ENCODE measurements at regions not wholly inside any gene's neighbourhood (a gene's known extent, or its start where the extent isn't known, plus 50 kb on each side); places are given as distances from the start of the nearest gene placed in this dataset.

GRCh38 chr11:44382656-44383240 is 72.8 kb upstream of the ALX4 start:
- Histone ChIP-seq H3K9me3 (ENCODE audit: low read length) (no peaks in the 10 kb centered on the region), H3K4me3 (replicated peaks in 1 of 3; ENCODE audit: insufficient read depth in 1 of 3, low read depth in 2 of 3, low read length in 3 of 3) (no peak overlapping the region), H4K20me1 (ENCODE audit: insufficient read depth, low read length) (no peaks in the 10 kb centered on the region), H3K79me2 (ENCODE audit: insufficient read depth, low read length) (no peaks in the 10 kb centered on the region), H3K4me1 (ENCODE audit: insufficient read depth, low read length) (no peaks in the 10 kb centered on the region), H3K27ac (ENCODE audit: extremely low read length, insufficient read depth, low read length) (no peak overlapping the region), H2AFZ (ENCODE audit: low read length) (no peak overlapping the region), H3K4me2 (ENCODE audit: low read depth, low read length) (no peak overlapping the region), H3K27me3 (ENCODE audit: control insufficient read depth in 1 of 2, insufficient read depth in 2 of 2, low read length in 2 of 2) (peaks cover 0 to 30% of the 10 kb centered on the region in 2 experiments; a peak in 2 of 5 replicates), H3K36me3 (replicated peaks in 1 of 2; ENCODE audit: control insufficient read depth in 1 of 2, insufficient read depth in 2 of 2, low read length in 2 of 2) (no peaks in the 10 kb centered on the region), H3K9ac (ENCODE audit: insufficient read depth, low read depth, low read length) (no peak overlapping the region)
- intact Hi-C loops (cut with micrococcal nuclease; ENCODE audit: unreplicated experiment) (no loop called here), in situ Hi-C loops (cut with HindIII; ENCODE audit: extremely low pct_ligation_motif_present, low pct_unique_long_range_greater_than_20kb) (no loop called here)
- ChIA-PET POLR2A (no interaction called here), CTCF (ENCODE audit: low intra/inter-chr PET ratio, low total read pairs) (no interaction called here)
- 2% methylated on average over 6 of the region's 6 CpGs for WGBS (ENCODE audit: low lambda C conversion rate)
- FAIRE-seq = no peak
- no peak for TF ChIP-seq BCLAF1 (IDR thresholded peaks at IDR 0.05)
- TF ChIP-seq KLF13 (CRISPR knock-in tag; IDR thresholded peaks at IDR 0.05) = no peak
- no peak for TF ChIP-seq ZFY (CRISPR knock-in tag; IDR thresholded peaks at IDR 0.05)
- TF ChIP-seq ZNF276 (CRISPR knock-in tag; IDR thresholded peaks at IDR 0.05; ENCODE audit: low read depth) = no peak
- no peak for TF ChIP-seq HBP1 (CRISPR knock-in tag; IDR thresholded peaks at IDR 0.05; ENCODE audit: low read depth)
- no peak for TF ChIP-seq ZSCAN20 (CRISPR knock-in tag; IDR thresholded peaks at IDR 0.05; ENCODE audit: borderline replicate concordance)
- no peak for TF ChIP-seq ZBTB49 (CRISPR knock-in tag; IDR thresholded peaks at IDR 0.05; ENCODE audit: borderline replicate concordance)
- no peak for TF ChIP-seq PHF5A (CRISPR knock-in tag; IDR thresholded peaks at IDR 0.05; ENCODE audit: low read depth, unreplicated experiment)
- TF ChIP-seq RFX5 (IDR thresholded peaks at IDR 0.05; ENCODE audit: low read depth, low read length) = no peak
- no peak for TF ChIP-seq RNF219 (CRISPR knock-in tag; IDR thresholded peaks at IDR 0.05)
- no peak for TF ChIP-seq NR2C2 (CRISPR knock-in tag; IDR thresholded peaks at IDR 0.05; ENCODE audit: borderline replicate concordance)
- DNase-seq (ENCODE audit: low spot score) = no peak
- no TSS peak for BruUV-seq (replicated peaks)
- no peak for ATAC-seq
